Omental fat pad (tissue), 3 donors: ENCODE measurements at regions not wholly inside any gene's neighbourhood (a gene's known extent, or its start where the extent isn't known, plus 50 kb on each side); places are given as distances from the start of the nearest gene placed in this dataset.
"Not testable (repeated sequence)": the region's sequence is repeated elsewhere in the genome, so short reads cannot be mapped to it uniquely, and the experiment has no call there.

Experiments
- ATAC-seq: fragments of 150-250 bp; one replicate; pipeline ENCODE4 v1.9.1; 2016; ENCODE audit warnings: mild to moderate bottlenecking, moderate library complexity; ENCODE audit not compliant: low FRiP score
- DNase-seq: peaks from one replicate; pipeline ENCODE4 v3.0.0-alpha.2; 2019; ENCODE audit warnings: low spot score
- TF ChIP-seq, protein P1 (sequence below), 3 donors: fragments of 450-650 bp; IDR thresholded peaks; one replicate each; pipeline ENCODE4 v1.5.1; 2016 to 2017; ENCODE audit warnings: antibody characterized with exemption in 3 of 3, mild to moderate bottlenecking in 3 of 3, moderate library complexity in 2 of 3

DNA sequence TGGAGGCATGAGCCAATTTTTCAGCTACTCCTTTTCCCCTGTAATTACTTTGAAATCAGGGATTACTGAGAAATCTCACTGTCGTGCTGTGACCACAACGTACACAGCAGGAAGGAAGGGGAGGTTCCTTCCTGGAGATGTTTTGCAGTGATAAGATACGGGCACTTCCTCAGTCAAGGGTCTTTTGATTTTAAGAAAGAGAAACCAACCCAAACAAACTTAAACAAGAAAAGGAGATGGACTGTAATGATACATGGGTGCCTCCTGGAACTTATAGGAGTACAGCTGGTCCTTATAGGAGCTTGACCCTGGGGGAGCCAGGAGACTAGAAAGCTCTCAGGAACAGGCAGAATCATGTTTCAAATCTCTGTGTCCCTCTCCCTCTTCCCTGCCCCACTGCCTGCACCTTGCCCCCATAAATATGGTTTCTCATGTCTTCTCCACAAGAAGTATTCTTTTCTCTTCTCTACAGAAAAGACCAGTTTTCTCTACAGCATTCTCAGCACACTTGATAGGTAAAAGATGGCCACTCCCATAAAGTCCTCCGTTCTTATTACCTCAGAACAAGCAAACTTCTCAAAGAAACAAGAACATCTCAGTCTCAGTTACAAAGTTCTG, 281.1 kb upstream of the AMIGO2 start:
- DNase-seq, result no peak
- TF ChIP-seq, protein P1, sequence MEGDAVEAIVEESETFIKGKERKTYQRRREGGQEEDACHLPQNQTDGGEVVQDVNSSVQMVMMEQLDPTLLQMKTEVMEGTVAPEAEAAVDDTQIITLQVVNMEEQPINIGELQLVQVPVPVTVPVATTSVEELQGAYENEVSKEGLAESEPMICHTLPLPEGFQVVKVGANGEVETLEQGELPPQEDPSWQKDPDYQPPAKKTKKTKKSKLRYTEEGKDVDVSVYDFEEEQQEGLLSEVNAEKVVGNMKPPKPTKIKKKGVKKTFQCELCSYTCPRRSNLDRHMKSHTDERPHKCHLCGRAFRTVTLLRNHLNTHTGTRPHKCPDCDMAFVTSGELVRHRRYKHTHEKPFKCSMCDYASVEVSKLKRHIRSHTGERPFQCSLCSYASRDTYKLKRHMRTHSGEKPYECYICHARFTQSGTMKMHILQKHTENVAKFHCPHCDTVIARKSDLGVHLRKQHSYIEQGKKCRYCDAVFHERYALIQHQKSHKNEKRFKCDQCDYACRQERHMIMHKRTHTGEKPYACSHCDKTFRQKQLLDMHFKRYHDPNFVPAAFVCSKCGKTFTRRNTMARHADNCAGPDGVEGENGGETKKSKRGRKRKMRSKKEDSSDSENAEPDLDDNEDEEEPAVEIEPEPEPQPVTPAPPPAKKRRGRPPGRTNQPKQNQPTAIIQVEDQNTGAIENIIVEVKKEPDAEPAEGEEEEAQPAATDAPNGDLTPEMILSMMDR (IDR thresholded peaks at IDR 0.05), result no peak

DNA sequence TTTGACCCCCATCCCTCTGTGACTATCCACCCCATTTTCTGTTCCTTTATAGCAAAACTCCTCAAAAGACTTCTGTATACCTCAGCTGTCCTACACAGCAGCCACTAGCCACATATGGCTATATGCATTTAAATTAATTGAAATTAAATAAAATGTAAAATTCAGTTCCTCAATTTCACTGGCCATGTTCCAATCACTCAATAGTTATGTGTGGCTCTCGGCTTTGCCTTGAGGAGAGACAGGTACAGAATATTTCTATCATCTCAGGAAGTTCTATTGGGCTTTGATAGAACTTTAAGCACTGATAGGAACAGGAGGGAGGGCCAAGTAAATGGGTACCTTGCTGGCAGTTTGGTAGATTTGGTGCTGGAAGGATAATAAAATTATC, 280.3 kb upstream of the AMIGO2 start:
- DNase-seq, result no peak
- TF ChIP-seq, protein P1 (IDR thresholded peaks at IDR 0.05), result no peak
- ATAC-seq, result no peak

More for the DNA sequence above, 281.1 kb upstream of the AMIGO2 start:
- ATAC-seq, result no peak

DNA sequence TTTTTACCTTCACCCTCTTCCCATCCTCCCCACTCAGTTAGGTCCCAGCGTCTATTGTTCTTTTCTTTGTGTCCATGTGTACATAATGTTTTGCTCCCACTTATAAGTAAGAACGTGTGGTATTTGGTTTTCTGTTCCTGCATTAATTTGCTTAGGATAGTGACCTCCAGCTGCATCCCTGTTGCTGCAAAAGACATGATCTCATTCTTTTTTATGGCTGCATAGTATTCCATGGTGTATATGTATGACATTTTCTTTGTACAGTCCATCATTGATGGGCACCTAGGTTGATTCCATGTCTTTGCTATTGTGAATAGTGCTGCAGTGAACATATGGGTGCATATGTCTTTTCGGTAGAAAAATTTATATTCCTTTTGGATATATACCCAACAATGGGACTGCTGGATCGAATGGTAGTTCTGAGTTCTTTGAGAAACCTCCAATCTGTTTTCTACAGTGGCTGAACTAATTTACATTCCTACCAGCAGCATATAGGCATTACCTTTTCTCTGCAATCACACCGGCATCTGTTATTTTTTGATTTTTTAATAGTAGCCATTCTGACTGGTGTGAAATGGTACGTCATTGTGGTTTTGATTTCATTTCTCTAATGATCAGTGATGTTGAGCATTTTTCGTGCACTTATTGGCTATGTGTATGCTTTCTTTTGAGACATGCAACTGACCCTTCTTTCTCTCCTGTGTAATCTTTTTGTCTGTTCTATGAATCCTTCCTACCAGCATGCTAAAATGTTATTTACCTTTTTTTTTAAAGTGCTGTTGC, 279.7 kb upstream of the AMIGO2 start:
- TF ChIP-seq, protein P1 (IDR thresholded peaks at IDR 0.05), result no peak
- no peak for DNase-seq
- no peak for ATAC-seq

DNA sequence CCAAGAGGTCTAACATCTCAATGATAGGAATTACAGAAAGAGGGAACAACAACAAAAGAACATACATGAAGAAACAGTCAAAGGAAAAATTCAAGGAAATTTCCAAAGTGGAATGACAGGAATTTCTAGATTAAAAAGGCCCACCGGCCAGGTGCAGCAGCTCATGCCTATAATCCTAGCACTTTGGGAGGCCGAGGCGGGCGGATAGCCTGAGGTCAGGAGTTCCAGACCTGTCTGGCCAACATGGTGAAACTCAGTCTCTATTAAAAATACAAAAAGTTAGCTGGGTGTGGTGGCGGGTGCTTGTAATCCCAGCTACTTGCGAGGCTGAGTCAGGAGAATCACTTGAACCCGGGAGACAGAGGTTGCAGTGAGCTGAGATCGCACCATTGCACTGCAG, 277.2 kb upstream of the AMIGO2 start:
- ATAC-seq, DNase-seq: not testable (repeated sequence)

DNA sequence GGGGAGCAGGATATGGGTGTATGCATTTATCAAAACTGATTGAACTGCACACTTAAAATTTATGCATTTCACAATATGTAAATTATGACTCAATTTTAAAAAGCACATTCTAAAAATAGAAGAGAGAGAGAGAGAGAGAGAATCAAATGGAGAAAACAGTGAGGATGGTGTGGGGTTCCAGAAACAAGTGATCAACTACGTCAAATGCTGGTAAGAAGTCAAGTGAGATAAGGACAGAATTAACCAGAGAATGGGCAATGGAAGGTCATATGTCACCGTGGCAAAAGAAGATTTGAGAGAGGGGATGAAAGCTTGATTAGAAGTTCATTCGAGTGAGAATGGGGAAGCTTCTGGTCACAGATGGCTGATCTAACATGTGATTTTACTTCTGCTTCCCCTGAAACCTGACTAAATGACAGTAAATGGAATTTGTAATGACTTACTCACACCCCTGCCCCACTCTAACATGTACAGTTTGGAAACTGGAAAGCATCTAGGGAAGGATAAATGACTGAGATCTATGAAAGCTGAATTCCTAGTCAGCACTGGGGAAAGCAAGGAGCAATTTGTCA, 276.5 kb upstream of the AMIGO2 start:
- DNase-seq, result no peak
- TF ChIP-seq, protein P1 (IDR thresholded peaks at IDR 0.05), result no peak
- ATAC-seq, result no peak

DNA sequence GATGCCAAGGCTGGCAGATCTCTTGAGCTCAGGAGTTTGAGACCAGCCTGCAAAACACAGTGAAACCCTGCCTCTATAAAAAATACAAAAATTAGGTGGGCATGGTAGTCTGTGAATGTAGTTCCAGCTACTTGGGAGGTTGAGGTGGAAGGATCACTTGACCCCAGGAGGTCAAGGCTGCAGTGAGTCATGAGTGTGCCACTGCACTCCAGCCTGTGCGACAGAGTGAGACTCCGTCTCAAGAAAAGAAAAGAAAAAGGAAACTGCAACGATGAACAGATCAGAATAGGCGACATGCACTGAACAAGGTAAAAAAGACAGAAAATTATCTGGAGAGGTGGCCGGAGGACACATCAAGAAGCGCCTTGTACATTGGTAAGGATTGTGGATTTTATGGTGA, 273.7 kb upstream of the AMIGO2 start:
- TF ChIP-seq, protein P1 (IDR thresholded peaks at IDR 0.05), result no peak
- ATAC-seq (no peak), DNase-seq (no peak)

DNA sequence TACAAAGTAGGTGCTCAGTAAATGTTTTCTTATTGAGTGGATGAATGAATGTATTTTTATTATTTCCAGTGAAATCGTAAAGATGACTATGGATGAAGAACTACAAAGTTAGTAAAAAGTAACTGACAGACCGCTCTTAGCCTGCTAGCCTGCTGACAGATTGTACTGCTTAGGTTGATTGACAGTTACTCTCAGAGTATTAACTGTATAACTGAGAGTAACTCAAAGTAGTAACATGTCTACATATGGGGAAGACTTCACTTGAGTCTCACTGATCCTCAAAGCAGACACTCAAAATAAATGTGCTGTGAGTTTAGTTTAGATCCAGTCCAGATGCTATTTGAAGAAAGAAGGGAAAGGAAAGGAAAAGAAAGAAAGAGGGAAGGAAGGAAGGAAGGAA, 272.3 kb upstream of the AMIGO2 start:
- TF ChIP-seq, protein P1 (IDR thresholded peaks at IDR 0.05), result no peak
- DNase-seq, result no peak
- ATAC-seq, result no peak
